HepG2 (cell line): ENCODE measurements at regions not wholly inside any gene's neighbourhood (a gene's known extent, or its start where the extent isn't known, plus 50 kb on each side); places are given as distances from the start of the nearest gene placed in this dataset.

ENCODE experiments used
- NFIC ChIP-seq: IDR thresholded peaks from 2 replicates; pipeline ENCODE4 v1.6.1; 2012; ENCODE audit warnings: mild to moderate bottlenecking, low read length, inconsistent platforms
- PAXIP1 ChIP-seq: sonication (generic); formaldehyde crosslinking; conservative IDR thresholded peaks from 2 replicates; pipeline ENCODE4 v1.4.0; 2020; ENCODE audit warnings: mild to moderate bottlenecking, missing genetic modification reagents, moderate library complexity
- PLRG1 ChIP-seq: fragments of 450-650 bp; conservative IDR thresholded peaks from 2 replicates; pipeline ENCODE4 v1.6.1; 2016
- RFX3 ChIP-seq: IDR thresholded peaks from 2 replicates; pipeline ENCODE4 v1.6.1; 2016; ENCODE audit warnings: missing biosample characterization, missing genetic modification reagents
- TFE3 ChIP-seq: IDR thresholded peaks from 2 replicates; pipeline ENCODE4 v1.6.1; 2016
- ZSCAN21 ChIP-seq: sonication (generic); formaldehyde crosslinking; IDR thresholded peaks from 2 replicates; pipeline ENCODE4 v1.8.0; 2022; ENCODE audit warnings: mild to moderate bottlenecking, missing genetic modification reagents, moderate library complexity, borderline replicate concordance

GRCh38 chr3:181183764-181184163, 194.2 kb upstream of the DNAJC19 start:
- TF ChIP-seq TFE3 (no peak), ZSCAN21 (CRISPR knock-in tag) (no peak), NFIC (no peak), RFX3 (CRISPR knock-in tag) (no peak), PAXIP1 (no peak), PLRG1 (no peak)
